IPS-18a (cell line): ENCODE measurements at regions not wholly inside any gene's neighbourhood (a gene's known extent, or its start where the extent isn't known, plus 50 kb on each side); places are given as distances from the start of the nearest gene placed in this dataset.
A peak's percentile ranks its signal among the peaks of the same experiment; 100 is the strongest.
"Not testable (repeated sequence)": the region's sequence is repeated elsewhere in the genome, so short reads cannot be mapped to it uniquely, and the experiment has no call there.

Experiments used
- H3K27ac ChIP-seq: one replicate; pipeline ENCODE4 v1.5.1; 2013; ENCODE audit warnings: low read length
- H3K27me3 ChIP-seq: one replicate; pipeline ENCODE4 v1.6.1; 2013; ENCODE audit warnings: mild to moderate bottlenecking, low read length; ENCODE audit not compliant: control insufficient read depth, insufficient read depth
- H3K36me3 ChIP-seq: one replicate; pipeline ENCODE4 v1.6.1; 2013; ENCODE audit warnings: low read depth, low read length; ENCODE audit not compliant: control insufficient read depth
- H3K4me1 ChIP-seq: one replicate; pipeline ENCODE4 v1.6.1; 2013; ENCODE audit warnings: low read depth, low read length; ENCODE audit not compliant: control insufficient read depth
- H3K4me3 ChIP-seq: one replicate; pipeline ENCODE4 v1.5.1; 2013; ENCODE audit warnings: low read length
- H3K9ac ChIP-seq: one replicate; pipeline ENCODE4 v1.6.1; 2013; ENCODE audit warnings: mild to moderate bottlenecking, low read length, moderate library complexity
- H3K9me3 ChIP-seq: one replicate; pipeline ENCODE4 v1.6.1; 2013; ENCODE audit warnings: low read depth, low read length; ENCODE audit not compliant: control insufficient read depth

DNA sequence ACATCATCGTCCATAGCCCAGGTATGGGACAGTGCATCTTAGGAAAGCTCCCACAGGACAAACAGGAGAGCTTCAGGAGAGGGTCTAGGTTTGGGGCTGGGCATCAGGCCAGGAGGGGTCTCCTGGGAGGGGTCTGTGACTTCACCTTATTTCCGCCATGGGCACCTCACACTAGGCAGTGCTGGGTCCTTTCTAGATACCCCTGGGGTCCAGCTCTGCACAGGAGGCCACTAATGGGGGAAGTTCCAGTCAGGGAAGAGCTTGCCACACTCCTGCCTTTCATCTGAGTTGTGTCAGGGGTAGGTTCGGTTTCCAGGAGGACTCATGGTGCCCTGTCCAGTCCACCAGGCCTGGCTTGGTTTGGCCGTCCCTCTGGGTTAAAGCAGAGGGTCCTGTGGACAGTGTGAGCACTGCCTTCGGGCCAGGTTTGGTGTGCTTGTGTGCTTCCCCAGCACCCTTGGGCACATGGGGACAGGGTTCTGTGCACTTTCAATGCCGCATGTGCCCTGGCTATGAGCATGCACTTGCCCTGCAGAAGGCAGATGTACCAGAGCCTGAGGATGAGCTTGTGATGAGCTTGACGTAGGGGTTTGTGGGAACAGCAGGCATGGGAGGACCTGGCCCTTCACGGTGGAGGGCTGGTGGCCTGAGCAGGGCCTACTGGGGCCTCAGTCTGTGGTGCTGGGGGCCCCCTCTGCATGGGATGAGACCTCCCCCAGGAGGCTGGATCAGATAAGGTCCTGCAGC lies 377.7 kb upstream of the NUPR2 start:
- Histone ChIP-seq H3K9me3 (peaks cover 70% of the 10 kb centered on the region), H3K9ac (no peak overlapping the region), H3K4me1 (no peaks in the 10 kb centered on the region), H3K4me3 (no peak overlapping the region), H3K36me3 (no peaks in the 10 kb centered on the region), H3K27me3 (no peaks in the 10 kb centered on the region), H3K27ac (no peak overlapping the region)

DNA sequence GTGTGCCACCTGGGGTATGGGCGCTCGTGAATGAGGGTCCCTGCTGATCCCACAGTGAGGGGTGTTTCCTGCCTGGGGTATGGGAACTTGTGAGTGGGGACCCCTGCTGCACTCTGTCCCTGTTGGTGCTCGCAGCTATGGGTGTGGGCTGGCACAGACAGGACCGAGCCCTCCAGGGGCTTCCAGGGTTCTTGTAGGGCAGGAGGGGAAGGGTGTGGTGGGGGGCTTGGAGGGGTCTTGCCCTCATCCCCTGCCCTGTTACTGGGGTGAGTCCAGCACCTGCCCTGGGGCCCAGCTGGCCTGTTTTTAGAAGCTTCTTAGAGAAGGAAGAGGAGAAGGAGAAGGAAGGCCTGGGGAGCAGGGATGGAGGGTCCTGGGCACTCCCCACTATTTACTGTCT lies 377.0 kb upstream of the NUPR2 start:
- Histone ChIP-seq H3K4me1 (no peaks in the 10 kb centered on the region), H3K9me3 (peaks cover 68% of the 10 kb centered on the region), H3K9ac (no peak overlapping the region), H3K4me3 (no peak overlapping the region), H3K36me3 (no peaks in the 10 kb centered on the region), H3K27ac (no peak overlapping the region), H3K27me3 (no peaks in the 10 kb centered on the region)

DNA sequence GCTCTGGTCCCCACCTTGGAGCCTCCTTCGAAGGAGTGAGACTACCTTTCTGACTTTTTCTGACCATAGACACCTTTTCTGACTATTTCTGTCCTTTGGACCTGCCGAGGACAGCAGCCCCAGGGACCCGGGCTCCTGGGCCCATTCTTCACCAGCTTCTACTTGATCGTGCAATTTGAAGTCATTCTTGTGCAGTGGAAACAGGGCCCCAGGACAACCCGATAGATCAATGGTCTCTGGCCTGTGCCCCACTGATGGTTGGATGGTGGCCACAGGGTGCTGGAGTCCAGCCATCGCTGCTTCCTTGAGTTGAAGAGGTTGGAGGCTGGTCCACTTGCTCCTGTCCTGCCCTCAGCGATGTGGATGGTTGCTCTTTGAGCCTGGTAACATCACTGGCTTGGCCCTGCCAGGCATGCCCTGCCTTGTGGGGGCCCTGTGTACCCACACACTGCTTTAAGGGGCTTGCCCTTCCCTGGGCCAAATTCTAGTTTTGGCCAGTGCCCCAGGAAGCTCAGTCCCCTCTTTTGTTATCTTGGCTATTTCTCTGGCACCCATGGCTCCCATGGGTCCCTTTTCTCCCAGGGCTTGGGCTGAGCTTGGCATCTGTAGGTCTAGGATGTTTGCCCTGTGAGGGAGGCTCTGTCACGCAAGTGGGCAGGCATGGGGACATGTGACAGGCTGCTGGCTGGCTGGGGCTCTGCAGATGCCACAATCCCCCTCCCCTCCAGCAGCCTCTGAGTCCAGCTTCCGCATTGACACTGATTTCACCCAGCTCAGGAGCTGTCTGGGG lies 375.6 kb upstream of the NUPR2 start:
- Histone ChIP-seq H3K4me1 (no peaks in the 10 kb centered on the region), H3K27ac (no peak overlapping the region), H3K4me3 (no peak overlapping the region), H3K27me3 (no peaks in the 10 kb centered on the region), H3K9me3 (peaks cover 77% of the 10 kb centered on the region), H3K36me3 (no peaks in the 10 kb centered on the region), H3K9ac (no peak overlapping the region)

DNA sequence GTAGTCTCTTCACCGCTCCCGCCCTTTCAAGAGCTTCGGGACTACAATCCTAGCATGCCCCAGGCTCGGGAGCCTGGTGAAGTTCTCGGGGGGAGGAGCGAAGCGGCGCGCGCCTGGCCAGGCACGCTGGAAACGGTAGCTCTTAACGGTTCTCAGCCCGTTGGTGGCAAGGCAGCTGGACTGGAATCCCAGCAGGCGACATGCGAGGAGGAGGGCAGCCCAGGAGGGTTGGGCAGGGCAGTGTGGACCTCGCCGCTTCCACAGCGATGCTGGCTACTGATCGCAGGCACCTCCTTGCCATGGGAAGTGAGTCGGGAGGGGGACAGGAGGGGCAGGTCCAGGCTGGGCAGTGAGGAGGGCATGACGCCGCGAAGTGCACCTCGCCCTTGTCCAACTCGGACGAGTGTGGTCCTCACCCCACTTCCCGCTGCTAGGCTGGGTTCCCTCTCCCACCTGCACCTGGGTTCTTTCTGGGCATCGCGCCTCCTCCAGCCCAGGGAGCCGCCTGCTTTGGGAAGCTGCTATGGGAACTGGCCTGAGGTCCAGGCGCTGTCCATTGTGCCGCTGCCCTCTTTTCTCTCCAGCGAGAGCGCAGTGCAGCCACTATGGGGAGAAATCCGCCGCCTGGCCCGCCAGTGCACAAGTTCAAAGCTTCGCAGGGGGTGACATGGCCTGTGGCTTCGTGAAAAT lies 367.8 kb upstream of the NUPR2 start:
- Histone ChIP-seq H3K9me3 (peaks cover 66% of the 10 kb centered on the region), H3K4me3 (no peak overlapping the region), H3K27me3 (no peaks in the 10 kb centered on the region), H3K27ac (no peak overlapping the region), H3K9ac (no peak overlapping the region), H3K4me1 (no peaks in the 10 kb centered on the region), H3K36me3 (no peaks in the 10 kb centered on the region)

DNA sequence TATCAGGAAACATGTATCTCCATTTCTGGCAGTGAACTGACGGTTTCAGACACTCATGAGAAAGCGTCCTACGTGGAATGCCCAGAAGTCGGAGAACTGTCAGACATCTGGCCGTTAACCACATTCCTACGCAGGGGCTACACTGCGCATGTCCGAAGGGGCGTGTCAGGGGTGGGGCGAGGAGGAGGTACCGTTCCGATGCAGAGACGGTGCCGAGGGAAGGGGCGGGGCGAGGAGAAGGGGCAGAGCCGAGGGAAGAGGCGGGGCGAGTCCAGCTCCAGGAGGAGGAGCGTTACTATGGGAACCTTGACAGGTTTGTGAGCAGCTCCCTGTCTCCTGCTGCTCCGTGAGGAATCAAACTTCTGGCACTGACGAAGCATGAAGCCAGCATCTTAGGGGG lies 366.9 kb upstream of the NUPR2 start:
- H3K27me3 ChIP-seq: no peaks in the 10 kb centered on the region

DNA sequence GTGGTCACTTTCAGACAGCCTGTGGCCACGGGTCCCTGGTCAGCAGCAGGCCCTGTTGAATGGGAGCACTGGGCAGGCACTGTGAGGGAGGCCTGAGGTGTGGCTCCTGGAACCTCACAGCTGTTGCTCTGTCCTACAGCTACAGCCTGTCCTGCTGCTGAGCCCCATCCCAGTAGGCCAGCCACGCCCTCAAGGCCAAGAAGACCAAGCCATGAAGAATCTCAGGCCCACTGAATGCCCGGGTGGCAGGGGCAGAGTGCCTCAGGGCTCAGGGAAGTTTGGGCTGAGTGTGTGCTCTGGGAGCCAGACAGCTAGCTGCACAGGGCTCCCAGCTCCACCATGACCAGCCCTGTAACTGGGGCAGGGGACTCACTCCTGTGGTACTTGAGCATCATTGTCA lies 363.5 kb upstream of the NUPR2 start:
- Histone ChIP-seq H3K9me3 (peaks cover 68% of the 10 kb centered on the region), H3K27me3 (no peaks in the 10 kb centered on the region), H3K27ac (no peak overlapping the region), H3K36me3 (no peaks in the 10 kb centered on the region), H3K4me3 (no peak overlapping the region), H3K4me1 (no peaks in the 10 kb centered on the region), H3K9ac (no peak overlapping the region)

More for the DNA sequence above, 366.9 kb upstream of the NUPR2 start:
- Histone ChIP-seq H3K9me3 (peaks cover 67% of the 10 kb centered on the region), H3K27ac (no peak overlapping the region), H3K4me3 (no peak overlapping the region), H3K4me1 (no peaks in the 10 kb centered on the region), H3K36me3 (no peaks in the 10 kb centered on the region), H3K9ac (no peak overlapping the region)

DNA sequence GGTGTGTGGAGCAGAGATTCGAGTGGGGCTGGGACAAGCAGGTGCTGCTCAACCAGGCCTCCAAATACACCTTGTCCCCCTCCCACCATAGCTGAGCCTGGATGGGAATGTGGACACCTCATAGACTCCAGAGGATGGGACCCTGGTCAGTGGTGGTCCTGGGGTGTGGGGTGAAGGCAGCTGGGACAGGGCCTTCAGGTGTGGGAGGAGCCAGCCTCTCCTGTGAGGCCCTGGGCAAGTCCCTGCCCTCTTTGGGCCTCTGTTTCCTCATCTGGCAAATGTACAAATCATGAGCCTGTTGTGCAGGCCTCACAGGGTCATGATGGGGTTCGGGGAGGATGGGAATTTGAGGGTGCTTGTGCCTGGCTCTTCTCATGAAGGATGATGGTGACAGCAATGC lies 362.9 kb upstream of the NUPR2 start:
- no peak overlapping the region for H3K9ac ChIP-seq
- H3K36me3 ChIP-seq: no peaks in the 10 kb centered on the region
- peaks cover 71% of the 10 kb centered on the region for H3K9me3 ChIP-seq
- H3K27me3 ChIP-seq: no peaks in the 10 kb centered on the region
- no peak overlapping the region for H3K4me3 ChIP-seq
- no peaks in the 10 kb centered on the region for H3K4me1 ChIP-seq
- H3K27ac ChIP-seq: no peak overlapping the region

DNA sequence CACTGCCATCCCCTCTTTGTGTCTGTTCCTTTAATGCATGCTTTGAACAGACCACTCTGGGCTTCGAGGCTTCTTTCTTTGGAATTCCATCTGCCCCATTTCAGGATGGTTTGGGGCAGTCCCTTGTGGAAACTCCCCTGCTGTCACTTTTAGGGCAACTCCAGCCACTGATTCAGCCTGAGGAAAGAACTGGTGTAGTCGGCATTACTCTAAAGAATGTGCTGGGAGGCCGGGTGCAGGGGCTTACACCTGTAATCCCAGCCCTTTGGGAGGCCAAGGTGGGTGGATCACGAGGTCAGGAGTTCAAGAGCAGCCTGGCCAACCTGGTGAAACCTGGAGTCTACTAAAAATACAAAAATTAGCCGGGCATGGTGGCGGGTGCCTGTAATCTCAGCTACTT lies 358.1 kb upstream of the NUPR2 start:
- H3K36me3 ChIP-seq: no peaks in the 10 kb centered on the region
- H3K9me3 ChIP-seq: peaks cover 87% of the 10 kb centered on the region
- H3K27ac ChIP-seq: no peak overlapping the region
- H3K4me1 ChIP-seq: no peaks in the 10 kb centered on the region
- no peak overlapping the region for H3K4me3 ChIP-seq
- H3K27me3 ChIP-seq: no peaks in the 10 kb centered on the region
- H3K9ac ChIP-seq: no peak overlapping the region

DNA sequence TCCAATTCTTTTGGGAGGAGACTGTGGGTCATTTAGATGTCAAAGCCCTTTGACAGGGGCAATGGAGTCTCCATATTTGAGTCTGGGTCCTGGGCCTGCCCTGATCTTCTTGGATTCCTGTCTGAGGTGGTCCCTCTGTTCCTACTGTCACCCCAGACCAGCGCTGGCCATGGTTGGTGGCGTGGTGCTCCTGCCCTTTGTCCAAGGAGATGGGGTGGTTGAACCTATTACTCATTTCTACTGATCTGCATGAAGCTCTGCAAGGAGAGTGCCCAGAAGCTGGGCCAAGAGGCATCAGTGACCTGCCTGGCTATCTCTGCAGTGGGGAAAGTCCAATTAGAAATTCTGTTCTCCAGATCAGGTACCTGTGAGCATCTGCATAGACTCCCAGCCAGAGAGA lies 355.6 kb upstream of the NUPR2 start:
- Histone ChIP-seq H3K4me3 (no peak overlapping the region), H3K4me1 (no peaks in the 10 kb centered on the region), H3K36me3 (no peaks in the 10 kb centered on the region), H3K27ac (no peak overlapping the region), H3K9me3 (peaks cover 92% of the 10 kb centered on the region), H3K27me3 (no peaks in the 10 kb centered on the region), H3K9ac (no peak overlapping the region)

DNA sequence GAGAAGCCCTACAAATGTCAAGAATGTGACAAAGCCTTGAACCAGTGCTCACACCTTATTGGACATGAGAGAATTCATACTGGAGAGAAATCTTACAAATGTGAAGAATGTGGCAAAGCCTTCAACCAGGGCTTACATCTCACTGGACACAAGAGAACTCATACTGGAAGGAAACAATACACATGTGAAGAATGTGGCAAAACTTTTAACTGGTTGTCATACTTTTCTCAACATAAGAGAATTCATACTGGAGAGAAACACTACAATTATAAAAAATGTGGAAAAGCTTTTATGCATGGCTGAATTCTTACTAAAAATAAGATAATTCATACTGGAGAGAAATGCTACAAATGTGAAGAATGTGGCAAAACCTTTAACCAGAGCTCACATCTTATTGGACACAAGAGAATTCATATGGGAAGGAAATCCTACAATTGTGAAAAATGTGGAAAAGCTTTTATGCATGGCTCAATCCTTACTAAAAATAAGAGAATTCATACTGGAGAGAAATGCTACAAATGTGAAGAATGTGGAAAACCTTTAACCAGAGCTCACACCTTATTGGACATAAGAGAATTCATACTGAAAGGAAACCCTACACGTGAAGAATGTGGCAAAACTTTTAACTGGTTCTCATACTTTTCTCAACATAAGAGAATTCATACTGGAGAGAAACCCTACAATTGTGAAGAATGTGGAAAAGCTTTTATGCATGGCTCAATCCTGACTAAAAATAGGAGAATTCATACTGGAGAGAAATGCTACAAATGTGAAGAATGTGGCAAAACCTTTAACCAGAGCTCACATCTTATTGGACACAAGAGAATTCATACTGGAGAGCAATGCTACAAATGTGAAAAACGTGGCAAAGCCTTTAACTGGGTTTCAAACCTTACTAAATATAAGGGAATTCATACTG lies 350.6 kb upstream of the NUPR2 start:
- not testable (repeated sequence) for H3K27me3 ChIP-seq, H3K27ac ChIP-seq, H3K9ac ChIP-seq, H3K36me3 ChIP-seq, H3K4me1 ChIP-seq
- H3K4me3 ChIP-seq: peak overlapping the region; percentile 24
- H3K9me3 ChIP-seq: peaks cover 90% of the 10 kb centered on the region

DNA sequence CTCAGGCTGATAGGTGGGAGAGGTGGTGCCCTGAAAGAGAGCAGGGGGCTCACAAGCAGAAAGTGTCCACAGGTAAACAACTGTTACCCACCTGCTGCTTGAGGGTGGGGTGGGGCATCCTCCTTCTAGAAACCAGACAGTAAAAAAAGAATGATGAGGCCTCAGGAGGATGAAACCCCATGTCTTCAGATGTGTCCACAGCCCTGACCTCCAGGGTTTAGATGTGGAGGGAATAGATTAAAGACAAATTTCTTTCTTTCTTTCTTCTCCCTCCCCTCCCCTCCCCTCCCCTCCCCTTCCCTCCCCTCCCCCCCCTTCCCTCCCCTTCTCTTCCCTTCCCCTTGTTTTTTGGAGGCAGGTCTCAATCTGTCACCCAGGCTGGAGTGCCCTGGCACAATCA lies 333.5 kb upstream of the NUPR2 start:
- H3K4me3 ChIP-seq: no peak overlapping the region
- H3K9ac ChIP-seq: no peak overlapping the region
- peaks cover 70% of the 10 kb centered on the region for H3K9me3 ChIP-seq
- H3K27me3 ChIP-seq: no peaks in the 10 kb centered on the region
- no peaks in the 10 kb centered on the region for H3K36me3 ChIP-seq
- H3K4me1 ChIP-seq: no peaks in the 10 kb centered on the region
- no peak overlapping the region for H3K27ac ChIP-seq
